ENCODE measurements at regions not wholly inside any gene's neighbourhood (a gene's known extent, or its start where the extent isn't known, plus 50 kb on each side); places are given as distances from the start of the nearest gene placed in this dataset.

DNA sequence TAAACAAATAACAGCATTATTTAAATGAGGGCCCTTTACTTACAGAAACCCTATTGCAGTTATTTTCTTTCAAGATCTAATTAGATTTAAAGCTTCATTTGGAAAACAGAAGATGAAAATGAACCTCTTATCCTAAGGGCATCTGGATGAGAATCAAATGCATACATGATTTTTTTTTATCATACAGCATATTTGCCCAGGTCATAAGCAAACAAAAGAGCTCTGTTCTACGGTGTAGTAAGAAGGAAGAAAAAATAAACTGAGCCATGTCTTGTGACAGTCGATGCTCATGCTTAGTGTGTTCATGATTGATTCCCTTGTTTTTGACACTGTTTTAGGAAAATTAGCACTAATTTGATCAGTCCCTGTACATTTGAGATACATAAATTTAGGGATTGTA lies 202.6 kb upstream of the RNF32 start:
- H3K9me3 ChIP-seq (ENCODE audit: low read length): no peaks in the 10 kb centered on the region
- H4K20me1 ChIP-seq (ENCODE audit: insufficient read depth): no peaks in the 10 kb centered on the region
- no peak overlapping the region for H2AFZ ChIP-seq (ENCODE audit: low read depth, low read length)
- H3K27me3 ChIP-seq (ENCODE audit: insufficient read depth, low read depth, low read length): no peaks in the 10 kb centered on the region
- H3K36me3 ChIP-seq (ENCODE audit: insufficient read depth, low read length): no peaks in the 10 kb centered on the region
- no peak overlapping the region for H3K4me2 ChIP-seq (ENCODE audit: low read length)
- no peak overlapping the region for H3K27ac ChIP-seq (ENCODE audit: low read length)
- no peak for TF ChIP-seq EZH2 (IDR thresholded peaks at IDR 0.05; ENCODE audit: borderline replicate concordance, insufficient read depth, low read length, poor library complexity, severe bottlenecking)
- TF ChIP-seq, protein P1, sequence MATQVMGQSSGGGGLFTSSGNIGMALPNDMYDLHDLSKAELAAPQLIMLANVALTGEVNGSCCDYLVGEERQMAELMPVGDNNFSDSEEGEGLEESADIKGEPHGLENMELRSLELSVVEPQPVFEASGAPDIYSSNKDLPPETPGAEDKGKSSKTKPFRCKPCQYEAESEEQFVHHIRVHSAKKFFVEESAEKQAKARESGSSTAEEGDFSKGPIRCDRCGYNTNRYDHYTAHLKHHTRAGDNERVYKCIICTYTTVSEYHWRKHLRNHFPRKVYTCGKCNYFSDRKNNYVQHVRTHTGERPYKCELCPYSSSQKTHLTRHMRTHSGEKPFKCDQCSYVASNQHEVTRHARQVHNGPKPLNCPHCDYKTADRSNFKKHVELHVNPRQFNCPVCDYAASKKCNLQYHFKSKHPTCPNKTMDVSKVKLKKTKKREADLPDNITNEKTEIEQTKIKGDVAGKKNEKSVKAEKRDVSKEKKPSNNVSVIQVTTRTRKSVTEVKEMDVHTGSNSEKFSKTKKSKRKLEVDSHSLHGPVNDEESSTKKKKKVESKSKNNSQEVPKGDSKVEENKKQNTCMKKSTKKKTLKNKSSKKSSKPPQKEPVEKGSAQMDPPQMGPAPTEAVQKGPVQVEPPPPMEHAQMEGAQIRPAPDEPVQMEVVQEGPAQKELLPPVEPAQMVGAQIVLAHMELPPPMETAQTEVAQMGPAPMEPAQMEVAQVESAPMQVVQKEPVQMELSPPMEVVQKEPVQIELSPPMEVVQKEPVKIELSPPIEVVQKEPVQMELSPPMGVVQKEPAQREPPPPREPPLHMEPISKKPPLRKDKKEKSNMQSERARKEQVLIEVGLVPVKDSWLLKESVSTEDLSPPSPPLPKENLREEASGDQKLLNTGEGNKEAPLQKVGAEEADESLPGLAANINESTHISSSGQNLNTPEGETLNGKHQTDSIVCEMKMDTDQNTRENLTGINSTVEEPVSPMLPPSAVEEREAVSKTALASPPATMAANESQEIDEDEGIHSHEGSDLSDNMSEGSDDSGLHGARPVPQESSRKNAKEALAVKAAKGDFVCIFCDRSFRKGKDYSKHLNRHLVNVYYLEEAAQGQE (IDR thresholded peaks at IDR 0.05; ENCODE audit: borderline replicate concordance): no peak
- no peak for TF ChIP-seq TAF1 (IDR thresholded peaks at IDR 0.05; ENCODE audit: low read depth)
- no peak for TF ChIP-seq EP300 (conservative IDR thresholded peaks at IDR 0.05; ENCODE audit: poor library complexity, severe bottlenecking)
- TF ChIP-seq RAD21 (conservative IDR thresholded peaks at IDR 0.05): no peak
- no peaks in the 10 kb centered on the region for H3K9me2 ChIP-seq (ENCODE audit: insufficient read depth, low read length)
- no peak overlapping the region for H3K9ac ChIP-seq (ENCODE audit: low read length)
- H3K79me2 ChIP-seq (replicated peaks; ENCODE audit: insufficient read depth, low read length): no peaks in the 10 kb centered on the region
- H3K4me3 ChIP-seq (ENCODE audit: low read length): no peak overlapping the region
- no peaks in the 10 kb centered on the region for H3F3A ChIP-seq (ENCODE audit: insufficient read depth, low read length, poor library complexity, severe bottlenecking)

DNA sequence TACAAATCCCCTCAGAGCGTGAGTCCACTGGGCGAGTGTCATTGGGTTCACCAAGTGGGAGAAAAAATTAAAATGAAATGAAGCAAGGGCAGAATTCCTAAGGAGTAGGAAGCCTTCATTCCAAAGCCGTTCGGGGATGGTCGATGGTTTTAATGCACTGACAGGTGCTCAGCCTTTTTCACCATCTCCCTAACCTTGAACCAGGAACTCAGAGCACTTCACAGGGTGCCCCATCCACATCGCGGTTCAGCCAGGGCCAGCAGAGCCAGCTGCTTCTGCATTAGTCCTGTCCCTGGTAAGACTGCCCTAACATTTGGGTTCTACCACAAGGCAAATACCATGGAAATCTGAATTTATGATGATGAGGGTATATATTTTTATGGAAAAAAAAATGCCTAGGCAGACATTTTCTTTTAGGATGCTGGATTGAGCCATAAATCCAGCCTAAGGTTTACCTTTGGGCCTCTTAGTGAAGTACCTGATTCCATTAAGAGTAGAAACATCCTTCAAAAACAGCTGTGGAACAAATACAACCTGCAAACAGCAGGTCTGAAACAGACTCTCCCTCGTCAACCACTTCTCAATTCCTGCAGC lies 203.5 kb upstream of the RNF32 start:
- Histone ChIP-seq H3K9me2 (ENCODE audit: insufficient read depth, low read length) (no peaks in the 10 kb centered on the region), H3K4me3 (ENCODE audit: low read length) (no peak overlapping the region), H3K4me2 (ENCODE audit: low read length) (no peak overlapping the region)

More for the DNA sequence above, 203.5 kb upstream of the RNF32 start:
- H3K9me3 ChIP-seq (ENCODE audit: low read length): no peaks in the 10 kb centered on the region
- H3K27ac ChIP-seq (ENCODE audit: low read length): no peak overlapping the region
- H3K36me3 ChIP-seq (ENCODE audit: insufficient read depth, low read length): no peaks in the 10 kb centered on the region
- no peak overlapping the region for H2AFZ ChIP-seq (ENCODE audit: low read depth, low read length)
- TF ChIP-seq RAD21 (conservative IDR thresholded peaks at IDR 0.05): no peak
- no peak for TF ChIP-seq EZH2 (IDR thresholded peaks at IDR 0.05; ENCODE audit: borderline replicate concordance, insufficient read depth, low read length, poor library complexity, severe bottlenecking)
- TF ChIP-seq SMC3 (conservative IDR thresholded peaks at IDR 0.05; ENCODE audit: poor library complexity): no peak
- no peak for TF ChIP-seq EP300 (conservative IDR thresholded peaks at IDR 0.05; ENCODE audit: poor library complexity, severe bottlenecking)
- TF ChIP-seq, protein P1 (IDR thresholded peaks at IDR 0.05; ENCODE audit: borderline replicate concordance): no peak
- H3K9ac ChIP-seq (ENCODE audit: low read length): no peak overlapping the region
- H3K79me2 ChIP-seq (replicated peaks; ENCODE audit: insufficient read depth, low read length): no peaks in the 10 kb centered on the region
- no peaks in the 10 kb centered on the region for H3K27me3 ChIP-seq (ENCODE audit: insufficient read depth, low read depth, low read length)
- H4K20me1 ChIP-seq (ENCODE audit: insufficient read depth): no peaks in the 10 kb centered on the region
- H3F3A ChIP-seq (ENCODE audit: insufficient read depth, low read length, poor library complexity, severe bottlenecking): no peaks in the 10 kb centered on the region

All from neural cell (in vitro differentiated cells).